ENCODE measurements at regions not wholly inside any gene's neighbourhood (a gene's known extent, or its start where the extent isn't known, plus 50 kb on each side); places are given as distances from the start of the nearest gene placed in this dataset.

- Histone ChIP-seq H3K4me2 (ENCODE audit: low read depth, low read length, poor library complexity, severe bottlenecking) (no peak overlapping the region), H3K36me3 (ENCODE audit: low read length) (no peaks in the 10 kb centered on the region)
- TF ChIP-seq EZH2phosphoT487 (conservative IDR thresholded peaks at IDR 0.05; ENCODE audit: low read length) (no peak), CTCF (IDR thresholded peaks at IDR 0.05; ENCODE audit: insufficient read depth, low read length, poor library complexity, severe bottlenecking) (no peak)
Observed at GRCh38 chr7:145489609-145490008, 627.0 kb upstream of the CNTNAP2 start.

GRCh38 chr7:145488816-145489215, 627.8 kb upstream of the CNTNAP2 start:
- Histone ChIP-seq H3K27ac (ENCODE audit: low read depth, low read length) (no peak overlapping the region), H4K20me1 (ENCODE audit: low read depth, low read length) (no peaks in the 10 kb centered on the region), H3K79me2 (ENCODE audit: insufficient read depth, low read length) (no peaks in the 10 kb centered on the region), H3K4me3 (ENCODE audit: insufficient read depth, low read length, poor library complexity, severe bottlenecking) (no peak overlapping the region), H3K36me3 (ENCODE audit: low read length) (no peaks in the 10 kb centered on the region), H3K9me3 (ENCODE audit: insufficient read depth, low read length) (no peaks in the 10 kb centered on the region), H3K9me2 (replicated peaks; ENCODE audit: insufficient read depth, low read length) (no peaks in the 10 kb centered on the region), H2AFZ (ENCODE audit: low read depth, low read length, severe bottlenecking) (no peak overlapping the region), H3K27me3 (ENCODE audit: low read length) (no peaks in the 10 kb centered on the region), H3F3A (ENCODE audit: insufficient read depth) (no peaks in the 10 kb centered on the region), H3K4me2 (ENCODE audit: low read depth, low read length, poor library complexity, severe bottlenecking) (no peak overlapping the region), H3K9ac (ENCODE audit: low read length) (no peak overlapping the region)
- no peak for TF ChIP-seq EZH2phosphoT487 (conservative IDR thresholded peaks at IDR 0.05; ENCODE audit: low read length)
- no peak for TF ChIP-seq CTCF (IDR thresholded peaks at IDR 0.05; ENCODE audit: insufficient read depth, low read length, poor library complexity, severe bottlenecking)

More at GRCh38 chr7:145489609-145490008, 627.0 kb upstream of the CNTNAP2 start:
- Histone ChIP-seq H3K9me3 (ENCODE audit: insufficient read depth, low read length) (no peaks in the 10 kb centered on the region), H3K27me3 (ENCODE audit: low read length) (no peaks in the 10 kb centered on the region), H3K9me2 (replicated peaks; ENCODE audit: insufficient read depth, low read length) (no peaks in the 10 kb centered on the region), H3K79me2 (ENCODE audit: insufficient read depth, low read length) (no peaks in the 10 kb centered on the region), H3K4me3 (ENCODE audit: insufficient read depth, low read length, poor library complexity, severe bottlenecking) (no peak overlapping the region), H3F3A (ENCODE audit: insufficient read depth) (no peaks in the 10 kb centered on the region), H3K27ac (ENCODE audit: low read depth, low read length) (no peak overlapping the region), H2AFZ (ENCODE audit: low read depth, low read length, severe bottlenecking) (no peak overlapping the region), H3K9ac (ENCODE audit: low read length) (no peak overlapping the region), H4K20me1 (ENCODE audit: low read depth, low read length) (no peaks in the 10 kb centered on the region)

GRCh38 chr7:145481985-145482384, 634.6 kb upstream of the CNTNAP2 start:
- Histone ChIP-seq H3K79me2 (ENCODE audit: insufficient read depth, low read length) (no peaks in the 10 kb centered on the region), H3K4me2 (ENCODE audit: low read depth, low read length, poor library complexity, severe bottlenecking) (no peak overlapping the region), H3K9ac (ENCODE audit: low read length) (no peak overlapping the region), H4K20me1 (ENCODE audit: low read depth, low read length) (no peaks in the 10 kb centered on the region), H3K27me3 (ENCODE audit: low read length) (no peaks in the 10 kb centered on the region), H3K4me3 (ENCODE audit: insufficient read depth, low read length, poor library complexity, severe bottlenecking) (no peak overlapping the region), H2AFZ (ENCODE audit: low read depth, low read length, severe bottlenecking) (no peak overlapping the region), H3K9me3 (ENCODE audit: insufficient read depth, low read length) (no peaks in the 10 kb centered on the region), H3K27ac (ENCODE audit: low read depth, low read length) (no peak overlapping the region), H3F3A (ENCODE audit: insufficient read depth) (no peaks in the 10 kb centered on the region), H3K9me2 (replicated peaks; ENCODE audit: insufficient read depth, low read length) (no peaks in the 10 kb centered on the region), H3K36me3 (ENCODE audit: low read length) (no peaks in the 10 kb centered on the region)
- TF ChIP-seq EZH2phosphoT487 (conservative IDR thresholded peaks at IDR 0.05; ENCODE audit: low read length) = no peak
- no peak for TF ChIP-seq CTCF (IDR thresholded peaks at IDR 0.05; ENCODE audit: insufficient read depth, low read length, poor library complexity, severe bottlenecking)

Measured in SU-DHL-6 (cell line).